Keratinocyte (primary cell): ENCODE measurements at regions not wholly inside any gene's neighbourhood (a gene's known extent, or its start where the extent isn't known, plus 50 kb on each side); places are given as distances from the start of the nearest gene placed in this dataset.

Source experiments
- DNase-seq: peaks from one replicate; pipeline ENCODE4 v3.0.0-alpha.2; 2011; ENCODE audit warnings: low read depth, missing footprints, low spot score
- FAIRE-seq: peaks from 2 replicates; lab custom pipeline; 2011; peaks lifted over from hg19 to GRCh38; lab: Jason Lieb, UNC
- H2AFZ ChIP-seq: 2 replicates; pipeline ENCODE4 v1.6.0; 2012; ENCODE audit warnings: low read length, control low read depth, inconsistent platforms; ENCODE audit not compliant: control insufficient read depth
- H3K27ac ChIP-seq: 2 replicates; pipeline ENCODE4 v1.5.1; 2011; ENCODE audit warnings: low read length; ENCODE audit not compliant: control insufficient read depth, insufficient read depth
- H3K27me3 ChIP-seq: 3 replicates; pipeline ENCODE4 v1.6.0; 2011; ENCODE audit warnings: low read length; ENCODE audit not compliant: control insufficient read depth, insufficient read depth; ENCODE audit errors: extremely low read depth
- H3K36me3 ChIP-seq, 2 experiments: 2 replicates in 1 of 2; 3 replicates in 1 of 2; pipeline ENCODE4 v1.5.1; 2011; ENCODE audit warnings: low read length in 2 of 2, mild to moderate bottlenecking in 1 of 2; ENCODE audit not compliant: control insufficient read depth in 2 of 2, insufficient read depth in 2 of 2; ENCODE audit errors: extremely low read depth in 1 of 2
- H3K4me1 ChIP-seq: 3 replicates; pipeline ENCODE4 v1.5.1; 2011; ENCODE audit warnings: low read length; ENCODE audit not compliant: control insufficient read depth, insufficient read depth; ENCODE audit errors: extremely low read depth
- H3K4me2 ChIP-seq: 3 replicates; pipeline ENCODE4 v1.6.0; 2011; ENCODE audit warnings: low read depth, low read length; ENCODE audit not compliant: control insufficient read depth, insufficient read depth; ENCODE audit errors: extremely low read depth
- H3K4me3 ChIP-seq, 3 experiments: fragments of 200-600 bp in 1 of 3; sonication (generic) in 1 of 3; 2 replicates in 2 of 3; 3 replicates in 1 of 3; pipeline ENCODE4 v1.5.1; 2011 to 2016; ENCODE audit warnings: low read length in 3 of 3, mild to moderate bottlenecking in 3 of 3, control low read depth in 2 of 3, inconsistent platforms in 1 of 3, low read depth in 1 of 3, mixed read lengths in 1 of 3, mixed run types in 1 of 3, moderate library complexity in 1 of 3; ENCODE audit not compliant: control insufficient read depth in 2 of 3, insufficient read depth in 2 of 3; ENCODE audit errors: extremely low read depth in 1 of 3
- H3K79me2 ChIP-seq: 2 replicates; pipeline ENCODE4 v1.6.0; 2012; ENCODE audit warnings: low read length; ENCODE audit not compliant: control insufficient read depth, insufficient read depth
- H3K9ac ChIP-seq: 3 replicates; pipeline ENCODE4 v1.6.0; 2011; ENCODE audit warnings: low read length; ENCODE audit not compliant: control insufficient read depth, insufficient read depth; ENCODE audit errors: extremely low read depth
- H3K9me1 ChIP-seq: 3 replicates; pipeline ENCODE4 v1.6.0; 2011; ENCODE audit warnings: low read length; ENCODE audit not compliant: control insufficient read depth, insufficient read depth; ENCODE audit errors: extremely low read depth
- H3K9me3 ChIP-seq: 2 replicates; pipeline ENCODE4 v1.5.1; 2012; ENCODE audit warnings: low read depth, low read length; ENCODE audit not compliant: control insufficient read depth
- H4K20me1 ChIP-seq: 3 replicates; pipeline ENCODE4 v1.6.0; 2011; ENCODE audit warnings: low read length; ENCODE audit not compliant: control insufficient read depth, insufficient read depth; ENCODE audit errors: extremely low read depth
- CTCF ChIP-seq, 3 experiments: IDR thresholded peaks in 1 of 3; conservative IDR thresholded peaks in 1 of 3; optimal IDR thresholded peaks in 1 of 3; 2 replicates in 2 of 3; 3 replicates in 1 of 3; pipeline versions ENCODE3 to v1.5.1; 2011; ENCODE audit warnings: low read length in 3 of 3, mild to moderate bottlenecking in 3 of 3, moderate library complexity in 2 of 3, control low read depth in 1 of 3, inconsistent platforms in 1 of 3; ENCODE audit not compliant: insufficient read depth in 2 of 3; ENCODE audit errors: extremely low read depth in 1 of 3
- EZH2 ChIP-seq: IDR thresholded peaks from one replicate; pipeline ENCODE4 v1.6.1; 2012; ENCODE audit warnings: inconsistent platforms, mild to moderate bottlenecking, low read length, moderate library complexity
- dilution Hi-C: fragments of 300-500 bp; cut with MboI; formaldehyde crosslinking; loops from one replicate; pipeline ENCODE4 v1.7.0; 2020; ENCODE audit warnings: low sequenced_read_pairs; ENCODE audit not compliant: extremely low pct_ligation_motif_present

- Histone ChIP-seq H3K4me3 (no peak overlapping the region), H2AFZ (no peak overlapping the region), H3K4me2 (no peak overlapping the region), H3K27ac (no peak overlapping the region), H3K36me3 (no peaks in the 10 kb centered on the region), H4K20me1 (no peaks in the 10 kb centered on the region), H3K27me3 (no peaks in the 10 kb centered on the region), H3K79me2 (no peaks in the 10 kb centered on the region), H3K9ac (no peak overlapping the region), H3K9me3 (no peaks in the 10 kb centered on the region), H3K4me1 (no peaks in the 10 kb centered on the region), H3K9me1 (no peaks in the 10 kb centered on the region)
- dilution Hi-C loops, result no loop called here
- no peak for TF ChIP-seq EZH2
- TF ChIP-seq CTCF (optimal IDR thresholded peaks at IDR 0.05 in 1 of 3, IDR thresholded peaks at IDR 0.05 in 1 of 3, conservative IDR thresholded peaks at IDR 0.05 in 1 of 3; ENCODE audit: extremely low read depth in 1 of 3, insufficient read depth in 2 of 3, low read length in 3 of 3), result no peak
- DNase-seq (no peak), FAIRE-seq (peak; percentile 32)
These were observed 388.5 kb downstream of the PSAT1 start for GRCh38 chr9:78685471-78685870.

GRCh38 chr9:78688796-78689195 lies 391.9 kb downstream of the PSAT1 start:
- Histone ChIP-seq H3K27me3 (no peaks in the 10 kb centered on the region), H3K36me3 (no peaks in the 10 kb centered on the region), H3K4me1 (no peaks in the 10 kb centered on the region), H3K4me3 (no peak overlapping the region), H3K4me2 (no peak overlapping the region), H3K79me2 (no peaks in the 10 kb centered on the region), H3K9me3 (no peaks in the 10 kb centered on the region), H3K9ac (no peak overlapping the region), H3K9me1 (no peaks in the 10 kb centered on the region), H4K20me1 (no peaks in the 10 kb centered on the region), H2AFZ (no peak overlapping the region), H3K27ac (no peak overlapping the region)
- FAIRE-seq, result no peak
- dilution Hi-C loops, result no loop called here
- TF ChIP-seq CTCF (optimal IDR thresholded peaks at IDR 0.05 in 1 of 3, IDR thresholded peaks at IDR 0.05 in 1 of 3, conservative IDR thresholded peaks at IDR 0.05 in 1 of 3; ENCODE audit: extremely low read depth in 1 of 3, insufficient read depth in 2 of 3, low read length in 3 of 3) (no peak), EZH2 (no peak)
- no peak for DNase-seq
